ENCODE measurements at regions not wholly inside any gene's neighbourhood (a gene's known extent, or its start where the extent isn't known, plus 50 kb on each side); places are given as distances from the start of the nearest gene placed in this dataset.

DNA sequence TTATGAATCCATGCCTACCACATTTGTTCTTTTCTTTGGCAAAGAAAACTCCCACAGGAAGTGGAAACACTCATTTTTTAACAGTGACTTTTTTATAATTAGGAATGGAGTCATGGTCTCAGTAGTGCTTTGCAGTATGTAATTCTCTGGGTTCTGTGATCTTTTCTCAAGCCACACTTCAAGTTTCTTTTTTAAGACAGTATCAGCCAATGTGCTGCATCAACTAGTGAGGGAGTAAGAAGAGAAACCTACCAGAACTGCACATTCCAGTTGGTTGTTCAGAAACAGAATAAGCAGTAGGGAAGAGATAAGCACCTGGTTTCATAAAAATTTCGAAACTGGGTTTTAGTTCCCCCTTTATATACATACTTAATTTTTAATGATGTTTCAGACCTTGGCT is 126.3 kb downstream of the FOXB1 start:
- Histone ChIP-seq H3K9me3 (no peaks in the 10 kb centered on the region), H3K36me3 (no peaks in the 10 kb centered on the region), H3K27me3 (replicated peaks; ENCODE audit: insufficient read depth) (no peaks in the 10 kb centered on the region), H3K4me1 (ENCODE audit: control insufficient read depth in 1 of 2, low read depth in 2 of 2) (peaks cover 0 to 13% of the 10 kb centered on the region in 2 donors), H3K4me3 (no peak overlapping the region), H3K27ac (no peak overlapping the region)
- DNase-seq (ENCODE audit: low spot score) (no peak), ATAC-seq (ENCODE audit: insufficient number of reproducible peaks, low FRiP score, low read depth) (no peak)
- TF ChIP-seq, protein P1, sequence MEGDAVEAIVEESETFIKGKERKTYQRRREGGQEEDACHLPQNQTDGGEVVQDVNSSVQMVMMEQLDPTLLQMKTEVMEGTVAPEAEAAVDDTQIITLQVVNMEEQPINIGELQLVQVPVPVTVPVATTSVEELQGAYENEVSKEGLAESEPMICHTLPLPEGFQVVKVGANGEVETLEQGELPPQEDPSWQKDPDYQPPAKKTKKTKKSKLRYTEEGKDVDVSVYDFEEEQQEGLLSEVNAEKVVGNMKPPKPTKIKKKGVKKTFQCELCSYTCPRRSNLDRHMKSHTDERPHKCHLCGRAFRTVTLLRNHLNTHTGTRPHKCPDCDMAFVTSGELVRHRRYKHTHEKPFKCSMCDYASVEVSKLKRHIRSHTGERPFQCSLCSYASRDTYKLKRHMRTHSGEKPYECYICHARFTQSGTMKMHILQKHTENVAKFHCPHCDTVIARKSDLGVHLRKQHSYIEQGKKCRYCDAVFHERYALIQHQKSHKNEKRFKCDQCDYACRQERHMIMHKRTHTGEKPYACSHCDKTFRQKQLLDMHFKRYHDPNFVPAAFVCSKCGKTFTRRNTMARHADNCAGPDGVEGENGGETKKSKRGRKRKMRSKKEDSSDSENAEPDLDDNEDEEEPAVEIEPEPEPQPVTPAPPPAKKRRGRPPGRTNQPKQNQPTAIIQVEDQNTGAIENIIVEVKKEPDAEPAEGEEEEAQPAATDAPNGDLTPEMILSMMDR (IDR thresholded peaks at IDR 0.05), result no peak

DNA sequence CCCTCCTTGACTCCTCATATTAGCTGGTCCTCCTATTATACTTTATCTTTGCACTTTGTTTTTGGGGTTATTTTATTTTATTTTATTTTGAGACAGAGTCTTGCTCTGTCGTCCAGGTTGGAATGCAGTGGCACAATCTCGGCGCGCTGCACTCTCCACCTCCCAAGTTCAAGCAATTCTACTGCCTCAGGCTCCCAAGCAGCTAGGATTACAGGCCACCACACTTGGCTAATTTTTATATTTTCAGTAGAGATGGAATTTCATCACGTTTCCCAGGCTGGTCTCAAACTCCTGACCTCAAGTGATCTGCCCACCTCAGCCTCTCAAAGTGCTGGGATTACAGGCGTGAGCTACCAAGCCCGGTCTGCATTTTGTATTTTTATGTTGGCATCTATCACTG is 126.7 kb downstream of the FOXB1 start:
- Histone ChIP-seq H3K4me3 (no peak overlapping the region), H3K27ac (no peak overlapping the region), H3K36me3 (no peaks in the 10 kb centered on the region), H3K27me3 (replicated peaks; ENCODE audit: insufficient read depth) (no peaks in the 10 kb centered on the region), H3K4me1 (ENCODE audit: control insufficient read depth in 1 of 2, low read depth in 2 of 2) (peaks cover 0 to 13% of the 10 kb centered on the region in 2 donors), H3K9me3 (no peaks in the 10 kb centered on the region)
- DNase-seq (ENCODE audit: low spot score) (no peak), ATAC-seq (ENCODE audit: insufficient number of reproducible peaks, low FRiP score, low read depth) (no peak)
- TF ChIP-seq, protein P1 (IDR thresholded peaks at IDR 0.05), result no peak

DNA sequence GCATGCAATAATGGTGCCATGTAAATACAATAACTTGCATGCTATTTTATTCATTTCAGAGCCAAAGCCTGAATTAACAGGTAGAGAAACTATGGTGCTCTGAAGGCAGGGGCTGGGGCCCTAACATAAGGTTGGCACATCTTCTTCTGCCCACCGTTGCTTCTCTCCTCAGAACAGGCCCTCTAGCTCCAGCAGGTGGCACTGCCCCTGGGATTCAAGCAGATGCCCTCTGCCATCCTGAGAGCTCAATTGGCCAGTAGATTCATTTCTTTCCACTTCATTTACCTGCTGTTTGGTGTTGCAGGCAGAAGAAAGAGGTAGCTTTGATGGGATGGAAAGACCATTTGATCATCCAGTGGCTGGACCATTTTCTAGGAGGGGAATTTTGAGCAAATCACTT is 130.5 kb downstream of the FOXB1 start:
- ATAC-seq (ENCODE audit: insufficient number of reproducible peaks, low FRiP score, low read depth), result no peak
- no peaks in the 10 kb centered on the region for H3K27me3 ChIP-seq (replicated peaks; ENCODE audit: insufficient read depth)
- H3K4me1 ChIP-seq (ENCODE audit: control insufficient read depth in 1 of 2, low read depth in 2 of 2), result no peaks in the 10 kb centered on the region
- H3K9me3 ChIP-seq, result no peaks in the 10 kb centered on the region
- TF ChIP-seq, protein P1 (IDR thresholded peaks at IDR 0.05), result no peak
- no peak for DNase-seq (ENCODE audit: low spot score)
- H3K36me3 ChIP-seq, result no peaks in the 10 kb centered on the region
- H3K4me3 ChIP-seq, result no peak overlapping the region
- no peak overlapping the region for H3K27ac ChIP-seq

DNA sequence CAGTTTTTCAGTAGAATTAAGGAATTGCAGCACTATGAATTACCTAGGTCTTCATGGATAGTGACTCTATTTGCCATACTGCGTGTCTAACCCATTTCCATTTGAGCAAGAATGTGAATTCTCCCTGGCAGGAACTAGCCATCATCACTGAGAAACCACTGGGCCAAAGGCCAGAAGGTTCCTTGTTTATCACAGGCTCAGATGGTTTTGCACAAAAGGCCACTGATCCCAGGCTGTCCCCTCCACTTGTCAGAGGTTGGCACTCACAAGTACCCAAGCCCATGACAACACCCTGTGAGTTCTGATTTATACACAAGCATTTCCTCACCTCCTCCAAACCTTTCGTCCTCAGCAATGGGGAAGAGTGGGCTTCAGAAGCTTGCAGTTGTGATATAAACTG is 131.8 kb downstream of the FOXB1 start:
- H3K9me3 ChIP-seq, result no peaks in the 10 kb centered on the region
- H3K4me1 ChIP-seq (ENCODE audit: control insufficient read depth in 1 of 2, low read depth in 2 of 2), result no peaks in the 10 kb centered on the region
- DNase-seq (ENCODE audit: low spot score) (no peak), ATAC-seq (ENCODE audit: insufficient number of reproducible peaks, low FRiP score, low read depth) (no peak)
- TF ChIP-seq, protein P1 (IDR thresholded peaks at IDR 0.05), result no peak
- no peaks in the 10 kb centered on the region for H3K27me3 ChIP-seq (replicated peaks; ENCODE audit: insufficient read depth)
- H3K27ac ChIP-seq, result no peak overlapping the region
- no peak overlapping the region for H3K4me3 ChIP-seq
- no peaks in the 10 kb centered on the region for H3K36me3 ChIP-seq

DNA sequence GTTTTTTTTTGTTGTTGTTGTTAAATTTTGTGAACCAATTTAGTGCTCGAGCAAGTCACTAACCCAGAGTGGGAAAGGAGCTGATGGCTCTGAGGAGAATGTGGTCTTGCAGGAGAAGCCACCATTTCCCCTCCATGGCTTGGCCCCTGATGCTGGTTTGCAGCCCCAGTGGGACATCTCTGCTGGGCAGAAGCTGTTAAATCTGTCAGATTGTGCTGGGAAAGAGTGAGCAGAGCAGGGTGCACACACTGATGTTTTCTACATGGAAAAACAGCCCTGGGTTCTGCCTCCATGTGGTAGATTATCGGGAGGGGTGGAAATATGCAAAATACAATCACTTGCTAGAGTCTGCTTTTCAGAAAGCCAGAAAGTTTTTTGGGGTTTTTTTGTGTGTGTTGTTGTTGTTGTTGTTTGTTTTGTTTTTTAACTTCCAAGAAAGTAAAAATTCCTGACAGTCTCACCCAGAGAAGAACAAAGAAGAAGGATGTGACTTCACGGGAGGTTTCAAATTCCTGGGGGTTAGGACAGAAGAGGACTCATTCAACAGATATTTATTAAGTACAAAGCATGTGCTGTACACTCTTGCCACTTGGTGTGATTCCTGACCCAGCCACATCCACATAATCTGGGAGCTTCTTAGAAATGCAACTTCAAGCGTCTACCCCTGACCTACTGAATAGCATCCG is 133.7 kb downstream of the FOXB1 start:
- Histone ChIP-seq H3K9me3 (no peaks in the 10 kb centered on the region), H3K27me3 (replicated peaks; ENCODE audit: insufficient read depth) (no peaks in the 10 kb centered on the region), H3K27ac (no peak overlapping the region), H3K4me1 (ENCODE audit: control insufficient read depth in 1 of 2, low read depth in 2 of 2) (no peaks in the 10 kb centered on the region), H3K4me3 (no peak overlapping the region), H3K36me3 (no peaks in the 10 kb centered on the region)
- ATAC-seq (ENCODE audit: insufficient number of reproducible peaks, low FRiP score, low read depth), result no peak
- TF ChIP-seq, protein P1 (IDR thresholded peaks at IDR 0.05), result no peak
- DNase-seq (ENCODE audit: low spot score), result no peak
